Neural progenitor cell (in vitro differentiated cells): ENCODE measurements at regions not wholly inside any gene's neighbourhood (a gene's known extent, or its start where the extent isn't known, plus 50 kb on each side); places are given as distances from the start of the nearest gene placed in this dataset.

Source experiments
- DNase-seq: peaks from one replicate; pipeline ENCODE4 v3.0.0-alpha.2; 2016; ENCODE audit warnings: low spot score
- H2AFZ ChIP-seq: fragments of 200-600 bp; sonication (generic); replicated peaks from 2 replicates; pipeline ENCODE4 v1.6.1; 2016; ENCODE audit warnings: antibody characterized with exemption
- H3F3A ChIP-seq: fragments of 200-600 bp; sonication (generic); 2 replicates; pipeline ENCODE4 v1.6.1; 2016; ENCODE audit warnings: antibody characterized with exemption, low read depth
- H3K27ac ChIP-seq: fragments of 200-600 bp; sonication (generic); 2 replicates; pipeline ENCODE4 v1.5.1; 2016; ENCODE audit warnings: mild to moderate bottlenecking
- H3K27me3 ChIP-seq: fragments of 200-600 bp; sonication (generic); 2 replicates; pipeline ENCODE4 v1.6.1; 2016; ENCODE audit warnings: mild to moderate bottlenecking, moderate library complexity
- H3K36me3 ChIP-seq: fragments of 200-600 bp; sonication (generic); 2 replicates; pipeline ENCODE4 v1.5.1; 2016
- H3K4me1 ChIP-seq: fragments of 200-600 bp; sonication (generic); 2 replicates; pipeline ENCODE4 v1.6.1; 2016; ENCODE audit warnings: mixed run types
- H3K4me2 ChIP-seq: fragments of 200-600 bp; sonication (generic); 2 replicates; pipeline ENCODE4 v1.6.1; 2016
- H3K4me3 ChIP-seq: fragments of 200-600 bp; sonication (generic); 2 replicates; pipeline ENCODE4 v1.5.1; 2016
- H3K79me2 ChIP-seq: fragments of 200-600 bp; sonication (generic); 2 replicates; pipeline ENCODE4 v1.6.1; 2016; ENCODE audit warnings: low read depth
- H3K9ac ChIP-seq: fragments of 200-600 bp; sonication (generic); 2 replicates; pipeline ENCODE4 v1.6.1; 2016
- H3K9me3 ChIP-seq: fragments of 200-600 bp; sonication (generic); 2 replicates; pipeline ENCODE4 v1.5.1; 2016; ENCODE audit warnings: low read depth
- H4K20me1 ChIP-seq: fragments of 200-600 bp; sonication (generic); 2 replicates; pipeline ENCODE4 v1.6.1; 2016; ENCODE audit warnings: low read depth
- H3K27ac Mint-ChIP-seq: 3 replicates; pipeline ENCODE4 v1.8.0; 2021; ENCODE audit warnings: mixed read lengths
- H3K27me3 Mint-ChIP-seq: 2 replicates; pipeline ENCODE4 v1.8.0; 2022; ENCODE audit warnings: low read depth, mild to moderate bottlenecking, inconsistent platforms, moderate library complexity, mixed read lengths; ENCODE audit not compliant: insufficient read depth
- H3K36me3 Mint-ChIP-seq: 3 replicates; pipeline ENCODE4 v1.8.0; 2021; ENCODE audit warnings: mixed read lengths
- H3K4me1 Mint-ChIP-seq: 3 replicates; pipeline ENCODE4 v1.8.0; 2021; ENCODE audit warnings: mixed read lengths
- H3K4me3 Mint-ChIP-seq: 3 replicates; pipeline ENCODE4 v1.8.0; 2021; ENCODE audit warnings: mild to moderate bottlenecking, moderate library complexity, mixed read lengths
- H3K9me3 Mint-ChIP-seq: 3 replicates; pipeline ENCODE4 v1.8.0; 2020; ENCODE audit warnings: mixed read lengths
- CTCF ChIP-seq: fragments of 200-600 bp; sonication (generic); IDR thresholded peaks from 2 replicates; pipeline ENCODE4 v1.5.1; 2017; ENCODE audit warnings: antibody characterized with exemption, mild to moderate bottlenecking
- EZH2 ChIP-seq: fragments of 200-600 bp; sonication (generic); IDR thresholded peaks from 2 replicates; pipeline ENCODE4 v1.6.1; 2017; ENCODE audit warnings: antibody characterized with exemption, mild to moderate bottlenecking, moderate library complexity
- EZH2phosphoT487 ChIP-seq: fragments of 200-600 bp; sonication (generic); IDR thresholded peaks from 2 replicates; pipeline ENCODE4 v1.6.1; 2017; ENCODE audit warnings: antibody characterized with exemption

GRCh38 chr20:24064915-24065314, 76.3 kb upstream of the GGTLC1 start:
- Mint-ChIP-seq H3K4me3 (no peak overlapping the region), H3K36me3 (no peaks in the 10 kb centered on the region), H3K27me3 (no peaks in the 10 kb centered on the region), H3K27ac (no peak overlapping the region), H3K4me1 (no peaks in the 10 kb centered on the region), H3K9me3 (peaks cover 5% of the 10 kb centered on the region)
- no peak for DNase-seq
- Histone ChIP-seq H3K36me3 (no peaks in the 10 kb centered on the region), H3K4me3 (no peak overlapping the region), H3K9me3 (no peaks in the 10 kb centered on the region), H3K9ac (no peak overlapping the region), H3K27ac (no peak overlapping the region), H3F3A (no peaks in the 10 kb centered on the region), H2AFZ (no peak overlapping the region), H3K4me2 (no peak overlapping the region), H3K4me1 (no peaks in the 10 kb centered on the region), H3K27me3 (no peaks in the 10 kb centered on the region), H4K20me1 (no peaks in the 10 kb centered on the region), H3K79me2 (no peaks in the 10 kb centered on the region)
- TF ChIP-seq EZH2phosphoT487 (no peak), EZH2 (no peak), CTCF (no peak)

GRCh38 chr20:24064092-24064491, 75.5 kb upstream of the GGTLC1 start:
- Mint-ChIP-seq H3K4me3 (no peak overlapping the region), H3K4me1 (no peaks in the 10 kb centered on the region), H3K36me3 (no peaks in the 10 kb centered on the region), H3K9me3 (no peaks in the 10 kb centered on the region), H3K27ac (no peak overlapping the region), H3K27me3 (no peaks in the 10 kb centered on the region)
- no peaks in the 10 kb centered on the region for H3K27me3 ChIP-seq
- H3K27ac ChIP-seq: no peak overlapping the region
- H3F3A ChIP-seq: no peaks in the 10 kb centered on the region
- no peak overlapping the region for H3K4me2 ChIP-seq
- H3K4me1 ChIP-seq: no peaks in the 10 kb centered on the region
- H3K36me3 ChIP-seq: no peaks in the 10 kb centered on the region
- no peaks in the 10 kb centered on the region for H3K79me2 ChIP-seq
- no peaks in the 10 kb centered on the region for H4K20me1 ChIP-seq
- no peak overlapping the region for H2AFZ ChIP-seq
- DNase-seq: no peak
- H3K9me3 ChIP-seq: no peaks in the 10 kb centered on the region
- TF ChIP-seq EZH2phosphoT487: no peak
- TF ChIP-seq EZH2: no peak
- no peak for TF ChIP-seq CTCF
- H3K9ac ChIP-seq: no peak overlapping the region
- H3K4me3 ChIP-seq: no peak overlapping the region

GRCh38 chr20:24063100-24063499, 74.5 kb upstream of the GGTLC1 start:
- Histone ChIP-seq H3K79me2 (no peaks in the 10 kb centered on the region), H4K20me1 (no peaks in the 10 kb centered on the region), H2AFZ (no peak overlapping the region), H3K36me3 (no peaks in the 10 kb centered on the region), H3K4me3 (no peak overlapping the region), H3K27me3 (no peaks in the 10 kb centered on the region), H3K9ac (no peak overlapping the region), H3K27ac (no peak overlapping the region), H3K4me2 (no peak overlapping the region), H3K4me1 (no peaks in the 10 kb centered on the region), H3K9me3 (no peaks in the 10 kb centered on the region), H3F3A (no peaks in the 10 kb centered on the region)
- Mint-ChIP-seq H3K9me3 (no peaks in the 10 kb centered on the region), H3K27ac (no peak overlapping the region), H3K4me3 (no peak overlapping the region), H3K27me3 (no peaks in the 10 kb centered on the region), H3K36me3 (no peaks in the 10 kb centered on the region), H3K4me1 (no peaks in the 10 kb centered on the region)
- DNase-seq: no peak
- TF ChIP-seq CTCF: no peak
